Liver (tissue), 8 donors: ENCODE measurements at regions not wholly inside any gene's neighbourhood (a gene's known extent, or its start where the extent isn't known, plus 50 kb on each side); places are given as distances from the start of the nearest gene placed in this dataset.

Experiments
- DNase-seq: peaks from one replicate; pipeline ENCODE4 v3.0.0-alpha.2; 2017; ENCODE audit warnings: low spot score
- H3K27ac ChIP-seq, 2 donors: one replicate each; pipeline ENCODE4 v1.7.0; 2013; ENCODE audit warnings: inconsistent platforms in 2 of 2, low read length in 2 of 2, control low read depth in 1 of 2, low read depth in 1 of 2, mild to moderate bottlenecking in 1 of 2
- H3K27me3 ChIP-seq, 4 donors: one replicate each; pipeline versions ENCODE4 v1.6.1 to v1.7.0; 2013; ENCODE audit warnings: low read length in 3 of 4, inconsistent platforms in 1 of 4, mild to moderate bottlenecking in 1 of 4, moderate library complexity in 1 of 4; ENCODE audit not compliant: control insufficient read depth in 4 of 4, insufficient read depth in 4 of 4
- H3K36me3 ChIP-seq, 4 donors: one replicate each; pipeline versions ENCODE4 v1.6.1 to v1.7.0; 2013; ENCODE audit warnings: low read length in 3 of 4, mild to moderate bottlenecking in 3 of 4, low read depth in 1 of 4, moderate library complexity in 1 of 4; ENCODE audit not compliant: control insufficient read depth in 4 of 4, insufficient read depth in 3 of 4
- H3K4me1 ChIP-seq, 4 donors: one replicate each; pipeline versions ENCODE4 v1.6.1 to v1.7.0; 2013; ENCODE audit warnings: low read length in 3 of 4, mild to moderate bottlenecking in 3 of 4, moderate library complexity in 1 of 4; ENCODE audit not compliant: control insufficient read depth in 4 of 4, insufficient read depth in 4 of 4
- H3K4me3 ChIP-seq, 3 donors: one replicate each; pipeline versions ENCODE4 v1.6.1 to v1.7.0; 2013; ENCODE audit warnings: low read length in 3 of 3, control low read depth in 1 of 3, low read depth in 1 of 3, mild to moderate bottlenecking in 1 of 3
- H3K9ac ChIP-seq, 2 donors: one replicate each; pipeline ENCODE4 v1.7.0; 2013; ENCODE audit warnings: low read length in 2 of 2, mild to moderate bottlenecking in 2 of 2, moderate library complexity in 2 of 2, control low read depth in 1 of 2, low read depth in 1 of 2
- H3K9me3 ChIP-seq, 4 donors: one replicate each; pipeline versions ENCODE4 v1.6.1 to v1.7.0; 2013; ENCODE audit warnings: low read length in 3 of 4; ENCODE audit not compliant: control insufficient read depth in 4 of 4
- ATF3 ChIP-seq: IDR thresholded peaks from 2 replicates; pipeline ENCODE4 v1.6.1; 2016; ENCODE audit warnings: antibody characterized with exemption
- CTCF ChIP-seq: fragments of 150-350 bp; IDR thresholded peaks from 2 replicates; pipeline ENCODE4 v1.5.1; 2017; ENCODE audit warnings: improper control_type of control experiment, low read depth, low read length; ENCODE audit not compliant: missing input control
- EGR1 ChIP-seq, 2 donors: IDR thresholded peaks; 2 replicates each; pipeline ENCODE4 v1.6.1; 2016 to 2018; ENCODE audit warnings: antibody characterized with exemption in 2 of 2, low read depth in 2 of 2
- HNF4A ChIP-seq, 2 donors: conservative IDR thresholded peaks; 2 replicates each; pipeline ENCODE4 v1.6.1; 2016; ENCODE audit warnings: antibody characterized with exemption in 2 of 2, mild to moderate bottlenecking in 2 of 2
- JUND ChIP-seq, 2 donors: IDR thresholded peaks; 2 replicates each; pipeline ENCODE4 v1.6.1; 2016; ENCODE audit warnings: antibody characterized with exemption in 2 of 2
- MAX ChIP-seq: IDR thresholded peaks from 2 replicates; pipeline ENCODE4 v1.6.1; 2016; ENCODE audit warnings: antibody characterized with exemption
- NR2F2 ChIP-seq: IDR thresholded peaks from 2 replicates; pipeline ENCODE4 v1.6.1; 2016; ENCODE audit warnings: antibody characterized with exemption
- RAD21 ChIP-seq, 2 donors: IDR thresholded peaks; 2 replicates each; pipeline ENCODE4 v1.6.1; 2016; ENCODE audit warnings: antibody characterized with exemption in 2 of 2, mild to moderate bottlenecking in 2 of 2
- REST ChIP-seq: IDR thresholded peaks from 2 replicates; pipeline ENCODE4 v1.6.1; 2016; ENCODE audit warnings: antibody characterized with exemption, mild to moderate bottlenecking
- SP1 ChIP-seq: IDR thresholded peaks from 2 replicates; pipeline ENCODE4 v1.6.1; 2018; ENCODE audit warnings: antibody characterized with exemption, mild to moderate bottlenecking
- TAF1 ChIP-seq: conservative IDR thresholded peaks from 2 replicates; pipeline ENCODE4 v1.6.1; 2016; ENCODE audit warnings: antibody characterized with exemption, mild to moderate bottlenecking
- YY1 ChIP-seq: IDR thresholded peaks from 2 replicates; pipeline ENCODE4 v1.6.1; 2016; ENCODE audit warnings: antibody characterized with exemption, mild to moderate bottlenecking
- ZBTB33 ChIP-seq: IDR thresholded peaks from 2 replicates; pipeline ENCODE4 v1.6.1; 2016; ENCODE audit warnings: antibody characterized with exemption
- WGBS: extraction: QIAGEN DNeasy Blood & Tissue Kit; methylation state at CpG from one replicate; pipeline ENCODE4 v1.1.7; 2013; 5-methylcytosine and 5-hydroxymethylcytosine counted together
- donor health status: healthy.
- donor health status: healthy.
- donor health status: healthy.
- donor health status: healthy.
- donor health status: healthy.

GRCh38 chr3:1010228-1010627 lies 82.6 kb upstream of the CNTN6 start:
- Histone ChIP-seq H3K4me3 (no peak overlapping the region), H3K36me3 (no peaks in the 10 kb centered on the region), H3K27ac (no peak overlapping the region), H3K9ac (no peak overlapping the region), H3K4me1 (no peaks in the 10 kb centered on the region), H3K9me3 (no peaks in the 10 kb centered on the region), H3K27me3 (no peaks in the 10 kb centered on the region)
- no peak for DNase-seq
- WGBS: 69% methylated on average over 1 of the region's 1 CpG
- no peak for TF ChIP-seq CTCF
- TF ChIP-seq TAF1: no peak
- no peak for TF ChIP-seq JUND (IDR thresholded peaks at IDR 0.05)
- no peak for TF ChIP-seq MAX
- no peak for TF ChIP-seq ZBTB33
- TF ChIP-seq NR2F2: no peak
- TF ChIP-seq HNF4A (conservative IDR thresholded peaks at IDR 0.05): no peak
- no peak for TF ChIP-seq SP1
- TF ChIP-seq EGR1 (IDR thresholded peaks at IDR 0.05; ENCODE audit: low read depth in 2 of 2): no peak
- no peak for TF ChIP-seq ATF3
- TF ChIP-seq RAD21 (IDR thresholded peaks at IDR 0.05): no peak

GRCh38 chr3:1015826-1016225 lies 77.0 kb upstream of the CNTN6 start:
- Histone ChIP-seq H3K4me1 (no peaks in the 10 kb centered on the region), H3K4me3 (no peak overlapping the region), H3K9ac (no peak overlapping the region), H3K27me3 (no peaks in the 10 kb centered on the region), H3K9me3 (no peaks in the 10 kb centered on the region), H3K36me3 (no peaks in the 10 kb centered on the region), H3K27ac (no peak overlapping the region)
- 79% methylated on average over 2 of the region's 2 CpGs for WGBS
- no peak for TF ChIP-seq CTCF
- no peak for TF ChIP-seq YY1
- TF ChIP-seq REST: no peak
- no peak for TF ChIP-seq NR2F2
- TF ChIP-seq TAF1: no peak
- no peak for DNase-seq
